HEK293T (cell line): ENCODE measurements at regions not wholly inside any gene's neighbourhood (a gene's known extent, or its start where the extent isn't known, plus 50 kb on each side); places are given as distances from the start of the nearest gene placed in this dataset.

Source experiments
- CTCF ChIA-PET: fragments of 350-600 bp; formaldehyde crosslinking; extraction: SDS; loops from one replicate; lab custom pipeline; 2021; ENCODE audit warnings: antibody characterized with exemption, inconsistent platforms; lab: Yijun Ruan, JAX
- POLR2A ChIA-PET: fragments of 350-600 bp; formaldehyde crosslinking; extraction: SDS; loops from one replicate; lab custom pipeline; 2020; ENCODE audit warnings: antibody characterized with exemption, inconsistent platforms; lab: Yijun Ruan, JAX
- DNase-seq: peaks from one replicate; pipeline ENCODE4 v3.0.0; 2012; ENCODE audit warnings: mixed read lengths; ENCODE audit errors: extremely low spot score
- ARNT ChIP-seq: fragments of 450-650 bp; IDR thresholded peaks from 2 replicates; pipeline ENCODE4 v1.6.1; 2017; ENCODE audit warnings: mild to moderate bottlenecking
- BHLHE40 ChIP-seq: fragments of 450-650 bp; IDR thresholded peaks from 2 replicates; pipeline ENCODE4 v1.6.1; 2016; ENCODE audit warnings: mild to moderate bottlenecking, moderate library complexity, borderline replicate concordance
- CTBP1 ChIP-seq: fragments of 450-650 bp; IDR thresholded peaks from 2 replicates; pipeline ENCODE4 v1.6.1; 2016; ENCODE audit warnings: borderline replicate concordance
- ELF4 ChIP-seq: fragments of 450-650 bp; IDR thresholded peaks from 2 replicates; pipeline ENCODE4 v1.6.1; 2017; ENCODE audit warnings: antibody characterized with exemption
- FOXA1 ChIP-seq: fragments of 450-650 bp; IDR thresholded peaks from 2 replicates; pipeline ENCODE4 v1.6.1; 2016; ENCODE audit warnings: mild to moderate bottlenecking
- FOXK2 ChIP-seq: fragments of 450-650 bp; IDR thresholded peaks from 2 replicates; pipeline ENCODE4 v1.6.1; 2016; ENCODE audit warnings: mild to moderate bottlenecking
- FOXM1 ChIP-seq: fragments of 450-650 bp; IDR thresholded peaks from 2 replicates; pipeline ENCODE4 v1.6.1; 2017; ENCODE audit warnings: mild to moderate bottlenecking, borderline replicate concordance
- HDGF ChIP-seq: fragments of 450-650 bp; IDR thresholded peaks from 2 replicates; pipeline ENCODE4 v1.6.1; 2017; ENCODE audit warnings: antibody characterized with exemption, borderline replicate concordance
- L3MBTL2 ChIP-seq: fragments of 450-650 bp; conservative IDR thresholded peaks from 2 replicates; pipeline ENCODE4 v1.6.1; 2016; ENCODE audit warnings: mild to moderate bottlenecking
- LEF1 ChIP-seq: fragments of 450-650 bp; IDR thresholded peaks from 2 replicates; pipeline ENCODE4 v1.6.1; 2017; ENCODE audit warnings: mild to moderate bottlenecking, borderline replicate concordance
- NFRKB ChIP-seq: fragments of 450-650 bp; IDR thresholded peaks from 2 replicates; pipeline ENCODE4 v1.6.1; 2016; ENCODE audit warnings: mild to moderate bottlenecking, moderate library complexity
- PKNOX1 ChIP-seq: fragments of 450-650 bp; IDR thresholded peaks from 2 replicates; pipeline ENCODE4 v1.6.1; 2016
- SP1 ChIP-seq: fragments of 450-650 bp; IDR thresholded peaks from 2 replicates; pipeline ENCODE4 v1.6.1; 2017
- SUZ12 ChIP-seq: fragments of 450-650 bp; IDR thresholded peaks from 2 replicates; pipeline ENCODE4 v1.6.1; 2016; ENCODE audit warnings: mild to moderate bottlenecking
- TARDBP ChIP-seq: fragments of 450-650 bp; IDR thresholded peaks from 2 replicates; pipeline ENCODE4 v1.6.1; 2016
- ZNF384 ChIP-seq: fragments of 450-650 bp; IDR thresholded peaks from 2 replicates; pipeline ENCODE4 v1.6.1; 2016

GRCh38 chr11:23719016-23719415 is 777.8 kb upstream of the LUZP2 start:
- DNase-seq, result no peak
- TF ChIP-seq SUZ12 (no peak), ARNT (no peak), PKNOX1 (no peak), ZNF384 (no peak), NFRKB (no peak), L3MBTL2 (no peak), FOXK2 (no peak), FOXM1 (no peak), SP1 (no peak), LEF1 (no peak)
- ChIA-PET POLR2A (no interaction called here), CTCF (no interaction called here)

GRCh38 chr11:23723861-23724260 is 773.0 kb upstream of the LUZP2 start:
- ChIA-PET CTCF (no interaction called here), POLR2A (no interaction called here)
- DNase-seq, result no peak
- TF ChIP-seq BHLHE40, result no peak

- DNase-seq, result no peak
- ChIA-PET POLR2A (no interaction called here), CTCF (no interaction called here)
- TF ChIP-seq PKNOX1 (no peak), ARNT (no peak), L3MBTL2 (no peak), SUZ12 (no peak)
Observed at GRCh38 chr11:23725752-23726151, 771.1 kb upstream of the LUZP2 start.

- ChIA-PET CTCF (no interaction called here), POLR2A (no interaction called here)
- TF ChIP-seq FOXK2, result no peak
- TF ChIP-seq ARNT, result no peak
- TF ChIP-seq LEF1, result no peak
- no peak for TF ChIP-seq SUZ12
- TF ChIP-seq HDGF, result no peak
- TF ChIP-seq L3MBTL2, result no peak
- TF ChIP-seq TARDBP, result no peak
- no peak for TF ChIP-seq PKNOX1
- TF ChIP-seq FOXA1, result no peak
- no peak for TF ChIP-seq BHLHE40
- no peak for DNase-seq
Observed at GRCh38 chr11:23727387-23727786, 769.5 kb upstream of the LUZP2 start.

- TF ChIP-seq BHLHE40 (no peak), FOXA1 (no peak), LEF1 (no peak)
- ChIA-PET CTCF (no interaction called here), POLR2A (no interaction called here)
- DNase-seq, result no peak
Observed at GRCh38 chr11:23727794-23728193, 769.1 kb upstream of the LUZP2 start.

GRCh38 chr11:23729088-23729487 is 767.8 kb upstream of the LUZP2 start:
- no peak for TF ChIP-seq FOXM1
- no peak for TF ChIP-seq ELF4
- no peak for TF ChIP-seq FOXK2
- TF ChIP-seq LEF1, result no peak
- TF ChIP-seq ZNF384, result no peak
- no peak for TF ChIP-seq SUZ12
- TF ChIP-seq SP1, result no peak
- TF ChIP-seq HDGF, result no peak
- no peak for TF ChIP-seq ARNT
- no peak for TF ChIP-seq BHLHE40
- no peak for TF ChIP-seq L3MBTL2
- no peak for TF ChIP-seq CTBP1
- TF ChIP-seq PKNOX1, result no peak
- TF ChIP-seq TARDBP, result no peak
- TF ChIP-seq NFRKB, result no peak
- TF ChIP-seq FOXA1, result no peak
- POLR2A ChIA-PET, result no interaction called here
- CTCF ChIA-PET, result no interaction called here
- DNase-seq, result no peak

GRCh38 chr11:23730307-23730998 is 766.4 kb upstream of the LUZP2 start:
- DNase-seq, result no peak
- TF ChIP-seq LEF1 (no peak), SUZ12 (no peak), HDGF (no peak), TARDBP (no peak), ZNF384 (no peak), NFRKB (no peak), FOXM1 (no peak), ARNT (no peak), ELF4 (no peak), FOXA1 (no peak), SP1 (no peak)
- POLR2A ChIA-PET, result no interaction called here
- CTCF ChIA-PET, result no interaction called here
